WTC11 (cell line): ENCODE measurements at regions not wholly inside any gene's neighbourhood (a gene's known extent, or its start where the extent isn't known, plus 50 kb on each side); places are given as distances from the start of the nearest gene placed in this dataset.

ENCODE experiments used
- ELF4 ChIP-seq: sonication (generic); formaldehyde crosslinking; IDR thresholded peaks from 2 replicates; pipeline ENCODE4 v1.8.1; 2022; ENCODE audit warnings: low read depth, mild to moderate bottlenecking, moderate library complexity, missing genetic modification reagents
- SP1 ChIP-seq: sonication (generic); formaldehyde crosslinking; conservative IDR thresholded peaks from 2 replicates; pipeline ENCODE4 v1.8.1; 2022; ENCODE audit warnings: missing genetic modification reagents
- TCF7 ChIP-seq: sonication (generic); formaldehyde crosslinking; IDR thresholded peaks from 2 replicates; pipeline ENCODE4 v1.8.0; 2022; ENCODE audit warnings: mild to moderate bottlenecking, low read depth, missing genetic modification reagents, moderate library complexity
- USF2 ChIP-seq: sonication (generic); formaldehyde crosslinking; IDR thresholded peaks from 2 replicates; pipeline ENCODE4 v1.8.1; 2023; ENCODE audit warnings: mild to moderate bottlenecking, missing genetic modification reagents, moderate library complexity
- TF ChIP-seq, protein P1 (sequence below): fragments of 200-600 bp; IDR thresholded peaks from 2 replicates; pipeline ENCODE4 v1.8.0; 2022; ENCODE audit warnings: antibody characterized with exemption
- TF ChIP-seq, protein P2 (sequence below): sonication (generic); formaldehyde crosslinking; conservative IDR thresholded peaks from 2 replicates; pipeline ENCODE4 v1.8.1; 2023; ENCODE audit warnings: mild to moderate bottlenecking, low read depth, missing genetic modification reagents, moderate library complexity
- TF ChIP-seq, protein P3 (sequence below): sonication (generic); formaldehyde crosslinking; IDR thresholded peaks from 2 replicates; pipeline ENCODE4 v1.8.1; 2023; ENCODE audit warnings: mild to moderate bottlenecking, missing genetic modification reagents, moderate library complexity

GRCh38 chr5:105530716-105531261 lies 1968.2 kb upstream of the NUDT12 start:
- TF ChIP-seq USF2 (no peak), ELF4 (no peak), SP1 (no peak), TCF7 (CRISPR knock-in tag) (no peak)
- TF ChIP-seq, protein P1, sequence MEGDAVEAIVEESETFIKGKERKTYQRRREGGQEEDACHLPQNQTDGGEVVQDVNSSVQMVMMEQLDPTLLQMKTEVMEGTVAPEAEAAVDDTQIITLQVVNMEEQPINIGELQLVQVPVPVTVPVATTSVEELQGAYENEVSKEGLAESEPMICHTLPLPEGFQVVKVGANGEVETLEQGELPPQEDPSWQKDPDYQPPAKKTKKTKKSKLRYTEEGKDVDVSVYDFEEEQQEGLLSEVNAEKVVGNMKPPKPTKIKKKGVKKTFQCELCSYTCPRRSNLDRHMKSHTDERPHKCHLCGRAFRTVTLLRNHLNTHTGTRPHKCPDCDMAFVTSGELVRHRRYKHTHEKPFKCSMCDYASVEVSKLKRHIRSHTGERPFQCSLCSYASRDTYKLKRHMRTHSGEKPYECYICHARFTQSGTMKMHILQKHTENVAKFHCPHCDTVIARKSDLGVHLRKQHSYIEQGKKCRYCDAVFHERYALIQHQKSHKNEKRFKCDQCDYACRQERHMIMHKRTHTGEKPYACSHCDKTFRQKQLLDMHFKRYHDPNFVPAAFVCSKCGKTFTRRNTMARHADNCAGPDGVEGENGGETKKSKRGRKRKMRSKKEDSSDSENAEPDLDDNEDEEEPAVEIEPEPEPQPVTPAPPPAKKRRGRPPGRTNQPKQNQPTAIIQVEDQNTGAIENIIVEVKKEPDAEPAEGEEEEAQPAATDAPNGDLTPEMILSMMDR: no peak
- TF ChIP-seq, protein P2, sequence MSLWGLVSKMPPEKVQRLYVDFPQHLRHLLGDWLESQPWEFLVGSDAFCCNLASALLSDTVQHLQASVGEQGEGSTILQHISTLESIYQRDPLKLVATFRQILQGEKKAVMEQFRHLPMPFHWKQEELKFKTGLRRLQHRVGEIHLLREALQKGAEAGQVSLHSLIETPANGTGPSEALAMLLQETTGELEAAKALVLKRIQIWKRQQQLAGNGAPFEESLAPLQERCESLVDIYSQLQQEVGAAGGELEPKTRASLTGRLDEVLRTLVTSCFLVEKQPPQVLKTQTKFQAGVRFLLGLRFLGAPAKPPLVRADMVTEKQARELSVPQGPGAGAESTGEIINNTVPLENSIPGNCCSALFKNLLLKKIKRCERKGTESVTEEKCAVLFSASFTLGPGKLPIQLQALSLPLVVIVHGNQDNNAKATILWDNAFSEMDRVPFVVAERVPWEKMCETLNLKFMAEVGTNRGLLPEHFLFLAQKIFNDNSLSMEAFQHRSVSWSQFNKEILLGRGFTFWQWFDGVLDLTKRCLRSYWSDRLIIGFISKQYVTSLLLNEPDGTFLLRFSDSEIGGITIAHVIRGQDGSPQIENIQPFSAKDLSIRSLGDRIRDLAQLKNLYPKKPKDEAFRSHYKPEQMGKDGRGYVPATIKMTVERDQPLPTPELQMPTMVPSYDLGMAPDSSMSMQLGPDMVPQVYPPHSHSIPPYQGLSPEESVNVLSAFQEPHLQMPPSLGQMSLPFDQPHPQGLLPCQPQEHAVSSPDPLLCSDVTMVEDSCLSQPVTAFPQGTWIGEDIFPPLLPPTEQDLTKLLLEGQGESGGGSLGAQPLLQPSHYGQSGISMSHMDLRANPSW (CRISPR knock-in tag): no peak
- TF ChIP-seq, protein P3, sequence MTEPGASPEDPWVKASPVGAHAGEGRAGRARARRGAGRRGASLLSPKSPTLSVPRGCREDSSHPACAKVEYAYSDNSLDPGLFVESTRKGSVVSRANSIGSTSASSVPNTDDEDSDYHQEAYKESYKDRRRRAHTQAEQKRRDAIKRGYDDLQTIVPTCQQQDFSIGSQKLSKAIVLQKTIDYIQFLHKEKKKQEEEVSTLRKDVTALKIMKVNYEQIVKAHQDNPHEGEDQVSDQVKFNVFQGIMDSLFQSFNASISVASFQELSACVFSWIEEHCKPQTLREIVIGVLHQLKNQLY (CRISPR knock-in tag): no peak
